ENCODE measurements at regions not wholly inside any gene's neighbourhood (a gene's known extent, or its start where the extent isn't known, plus 50 kb on each side); places are given as distances from the start of the nearest gene placed in this dataset.

DNA sequence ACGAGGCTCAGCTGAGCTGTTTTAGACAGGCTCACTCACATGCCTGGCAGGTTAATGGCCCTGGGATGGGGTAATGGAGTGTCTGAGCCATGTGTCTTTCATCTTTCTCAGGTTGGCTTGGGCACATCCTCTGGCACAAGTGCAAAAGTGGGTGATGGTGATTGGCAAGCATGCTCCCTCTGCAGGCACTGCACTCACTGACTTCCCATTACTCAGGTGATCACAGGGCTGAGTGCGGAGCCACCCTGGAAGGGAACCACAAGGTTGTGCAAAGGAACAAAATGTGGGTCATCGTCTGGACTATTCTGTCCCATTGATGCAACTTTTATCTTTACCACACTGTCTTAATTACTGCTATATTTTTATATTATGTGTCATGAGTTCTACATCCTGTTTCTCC, 244.1 kb upstream of the AKR1E2 start:
- Histone ChIP-seq H2AFZ (ENCODE audit: low read length) (no peak overlapping the region), H3K18ac (ENCODE audit: insufficient read length, low read depth, low read length) (no peak overlapping the region), H3K14ac (ENCODE audit: insufficient read depth, low read length) (no peak overlapping the region), H3K23ac (ENCODE audit: insufficient read length, low read depth, low read length) (no peak overlapping the region), H3K4ac (ENCODE audit: low read depth, low read length) (no peak overlapping the region), H3K27me3 (ENCODE audit: insufficient read depth, low read length) (no peaks in the 10 kb centered on the region), H4K5ac (ENCODE audit: insufficient read length, low read depth, low read length) (no peak overlapping the region), H3K4me1 (ENCODE audit: insufficient read depth, low read length) (no peaks in the 10 kb centered on the region), H2AK5ac (ENCODE audit: insufficient read length, low read length) (no peak overlapping the region), H3T11ph (ENCODE audit: low read length) (no peak overlapping the region), H3K9ac (ENCODE audit: extremely low read depth, insufficient read length, low read length) (no peak overlapping the region), H2BK120ac (ENCODE audit: low read depth, low read length, poor library complexity, severe bottlenecking) (no peak overlapping the region), H3K9me3 (ENCODE audit: control insufficient read depth, low read depth, low read length) (no peaks in the 10 kb centered on the region), H2BK5ac (ENCODE audit: insufficient read length, low read length) (no peak overlapping the region), H2BK20ac (ENCODE audit: low read depth, low read length, poor library complexity, severe bottlenecking) (no peak overlapping the region), H3K79me2 (ENCODE audit: insufficient read depth, low read length) (no peaks in the 10 kb centered on the region), H3K23me2 (ENCODE audit: insufficient read length, low read depth, low read length, poor library complexity, severe bottlenecking) (no peaks in the 10 kb centered on the region), H4K8ac (replicated peaks; ENCODE audit: insufficient read length, low read depth, low read length) (no peak overlapping the region), H2BK12ac (ENCODE audit: insufficient read length, low read depth, low read length) (no peak overlapping the region), H2BK15ac (ENCODE audit: low read depth, low read length) (no peak overlapping the region), H3K56ac (ENCODE audit: insufficient read length, low read depth, low read length) (no peak overlapping the region), H4K91ac (ENCODE audit: insufficient read length, low read depth, low read length) (no peak overlapping the region), H3K79me1 (ENCODE audit: insufficient read depth, low read depth, low read length, poor library complexity, severe bottlenecking) (no peaks in the 10 kb centered on the region), H3K4me2 (ENCODE audit: insufficient read depth, insufficient read length, low read length) (no peak overlapping the region), H4K20me1 (ENCODE audit: control insufficient read depth, insufficient read depth, insufficient read length) (no peaks in the 10 kb centered on the region), H3K27ac (ENCODE audit: insufficient read length, low read depth, low read length) (no peak overlapping the region)
- no peaks in the 10 kb centered on the region for H3K4me1 Mint-ChIP-seq
- H3K9me3 Mint-ChIP-seq = no peaks in the 10 kb centered on the region
- H3K27me3 Mint-ChIP-seq (ENCODE audit: low read depth) = no peaks in the 10 kb centered on the region
- no CpG with 5 or more reads among the region's 3 CpGs for WGBS (ENCODE audit: extremely low coverage, insufficient read length, low lambda C conversion rate)
- no peak for DNase-seq
- H3K27ac Mint-ChIP-seq = no peak overlapping the region
- H3K4me3 Mint-ChIP-seq = no peak overlapping the region
- no peaks in the 10 kb centered on the region for H3K36me3 Mint-ChIP-seq (ENCODE audit: insufficient read depth in 1 of 3, low read depth in 3 of 3)
- TF ChIP-seq, protein P1, sequence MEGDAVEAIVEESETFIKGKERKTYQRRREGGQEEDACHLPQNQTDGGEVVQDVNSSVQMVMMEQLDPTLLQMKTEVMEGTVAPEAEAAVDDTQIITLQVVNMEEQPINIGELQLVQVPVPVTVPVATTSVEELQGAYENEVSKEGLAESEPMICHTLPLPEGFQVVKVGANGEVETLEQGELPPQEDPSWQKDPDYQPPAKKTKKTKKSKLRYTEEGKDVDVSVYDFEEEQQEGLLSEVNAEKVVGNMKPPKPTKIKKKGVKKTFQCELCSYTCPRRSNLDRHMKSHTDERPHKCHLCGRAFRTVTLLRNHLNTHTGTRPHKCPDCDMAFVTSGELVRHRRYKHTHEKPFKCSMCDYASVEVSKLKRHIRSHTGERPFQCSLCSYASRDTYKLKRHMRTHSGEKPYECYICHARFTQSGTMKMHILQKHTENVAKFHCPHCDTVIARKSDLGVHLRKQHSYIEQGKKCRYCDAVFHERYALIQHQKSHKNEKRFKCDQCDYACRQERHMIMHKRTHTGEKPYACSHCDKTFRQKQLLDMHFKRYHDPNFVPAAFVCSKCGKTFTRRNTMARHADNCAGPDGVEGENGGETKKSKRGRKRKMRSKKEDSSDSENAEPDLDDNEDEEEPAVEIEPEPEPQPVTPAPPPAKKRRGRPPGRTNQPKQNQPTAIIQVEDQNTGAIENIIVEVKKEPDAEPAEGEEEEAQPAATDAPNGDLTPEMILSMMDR (conservative IDR thresholded peaks at IDR 0.05) = no peak
